OCI-LY7 (cell line): ENCODE measurements at regions not wholly inside any gene's neighbourhood (a gene's known extent, or its start where the extent isn't known, plus 50 kb on each side); places are given as distances from the start of the nearest gene placed in this dataset.

Experiments used
- BruUV-seq: library from RNA; stranded (reverse); fragments of 400-500 nt; replicated peaks from 2 replicates; lab custom pipeline; 2021; lab: Mats Ljungman, UMichigan
- CTCF ChIA-PET: fragments of 300-600 bp; sonication (Branson Sonifier 250); formaldehyde crosslinking; loops from one replicate; lab custom pipeline; 2022; ENCODE audit warnings: antibody characterized with exemption; ENCODE audit not compliant: unreplicated experiment; lab: Charles Lee
- POLR2A ChIA-PET: fragments of 300-600 bp; sonication (Branson Sonifier 250); formaldehyde crosslinking; loops from one replicate; lab custom pipeline; 2022; ENCODE audit warnings: antibody characterized with exemption; lab: Charles Lee
- DNase-seq: peaks from one replicate; pipeline ENCODE4 v3.0.0-alpha.2; 2015; ENCODE audit warnings: low spot score
- H2AFZ ChIP-seq: fragments of 200-600 bp; sonication (generic), shearing (Covaris generic); 2 replicates; pipeline ENCODE4 v1.6.1; 2014; ENCODE audit warnings: mild to moderate bottlenecking, antibody characterized with exemption, low read length, moderate library complexity
- H3K27ac ChIP-seq: fragments of 200-600 bp; sonication (generic); 2 replicates; pipeline ENCODE4 v1.5.1; 2014; ENCODE audit warnings: mixed run types, low read depth, mild to moderate bottlenecking, moderate library complexity, low read length, inconsistent platforms; ENCODE audit not compliant: poor library complexity, severe bottlenecking
- H3K36me3 ChIP-seq: fragments of 200-600 bp; sonication (generic); 2 replicates; pipeline ENCODE4 v1.6.1; 2014; ENCODE audit warnings: mild to moderate bottlenecking, antibody characterized with exemption, low read length, moderate library complexity, mixed read lengths; ENCODE audit not compliant: insufficient read depth
- H3K4me1 ChIP-seq: fragments of 200-600 bp; sonication (generic); 2 replicates; pipeline ENCODE4 v1.5.1; 2014; ENCODE audit warnings: mild to moderate bottlenecking, low read length; ENCODE audit not compliant: insufficient read depth, poor library complexity, severe bottlenecking
- H3K4me2 ChIP-seq: fragments of 200-600 bp; sonication (generic); 2 replicates; pipeline ENCODE4 v1.6.1; 2014; ENCODE audit warnings: mild to moderate bottlenecking, low read length
- H3K4me3 ChIP-seq: fragments of 200-600 bp; sonication (generic); 2 replicates; pipeline ENCODE4 v1.5.1; 2014; ENCODE audit warnings: mild to moderate bottlenecking, low read depth, low read length; ENCODE audit not compliant: poor library complexity, severe bottlenecking
- H3K79me2 ChIP-seq: fragments of 200-600 bp; sonication (generic); 2 replicates; pipeline ENCODE4 v1.6.1; 2016; ENCODE audit warnings: low read depth, mild to moderate bottlenecking, low read length, moderate library complexity, mixed read lengths; ENCODE audit not compliant: insufficient read depth
- H3K9me2 ChIP-seq: fragments of 200-600 bp; sonication (generic); 2 replicates; pipeline ENCODE4 v1.6.1; 2016; ENCODE audit warnings: mild to moderate bottlenecking, low read length, mixed read lengths; ENCODE audit not compliant: insufficient read depth
- H3K9me3 ChIP-seq: fragments of 200-600 bp; sonication (generic); 2 replicates; pipeline ENCODE4 v1.6.1; 2014; ENCODE audit warnings: mild to moderate bottlenecking, mixed run types, low read length, mixed read lengths
- H4K20me1 ChIP-seq: fragments of 200-600 bp; sonication (generic); 2 replicates; pipeline ENCODE4 v1.6.1; 2014; ENCODE audit warnings: mild to moderate bottlenecking, antibody characterized with exemption, low read length, moderate library complexity, mixed read lengths; ENCODE audit not compliant: insufficient read depth
- CTCF ChIP-seq: fragments of 200-600 bp; sonication (generic); conservative IDR thresholded peaks from 2 replicates; pipeline ENCODE4 v1.5.1; 2014; ENCODE audit warnings: mild to moderate bottlenecking, antibody characterized with exemption, low read length, moderate library complexity, mixed read lengths
- EZH2phosphoT487 ChIP-seq: fragments of 200-600 bp; sonication (generic); IDR thresholded peaks from 2 replicates; pipeline ENCODE4 v1.6.1; 2018; ENCODE audit warnings: low read depth, borderline replicate concordance, mild to moderate bottlenecking, mixed run types, antibody characterized with exemption, low read length, moderate library complexity, mixed read lengths
- intact Hi-C: fragments of 100-400 bp; cut with micrococcal nuclease; formaldehyde crosslinking; loops from one replicate; pipeline ENCODE4 v1.10.0; 2022; ENCODE audit not compliant: unreplicated experiment

- H2AFZ ChIP-seq: no peak overlapping the region
- TF ChIP-seq CTCF (no peak), EZH2phosphoT487 (no peak)
- no peaks in the 10 kb centered on the region for H3K79me2 ChIP-seq
- no peak overlapping the region for H3K4me3 ChIP-seq
- H3K9me2 ChIP-seq: no peaks in the 10 kb centered on the region
- CTCF ChIA-PET: no interaction called here
- BruUV-seq: no TSS peak
- intact Hi-C loops: no loop called here
- POLR2A ChIA-PET: no interaction called here
- H4K20me1 ChIP-seq: no peaks in the 10 kb centered on the region; the same call in 1 of the 2 replicates
- H3K4me2 ChIP-seq: no peak overlapping the region
- peaks cover 11% of the 10 kb centered on the region for H3K4me1 ChIP-seq
- H3K27ac ChIP-seq: no peak overlapping the region
- no peaks in the 10 kb centered on the region for H3K36me3 ChIP-seq
- no peak for DNase-seq
- no peaks in the 10 kb centered on the region for H3K9me3 ChIP-seq
These were observed 111.4 kb downstream of the PLEKHG1 start for GRCh38 chr6:150711061-150711460.

- TF ChIP-seq CTCF (no peak), EZH2phosphoT487 (no peak)
- CTCF ChIA-PET: no interaction called here
- H3K79me2 ChIP-seq: no peaks in the 10 kb centered on the region
These were observed 112.2 kb downstream of the PLEKHG1 start for GRCh38 chr6:150711584-150712504.

More at GRCh38 chr6:150711584-150712504, 112.2 kb downstream of the PLEKHG1 start:
- Histone ChIP-seq H3K9me3 (no peaks in the 10 kb centered on the region), H3K4me3 (no peak overlapping the region), H3K4me2 (no peak overlapping the region), H3K36me3 (no peaks in the 10 kb centered on the region), H2AFZ (no peak overlapping the region), H3K4me1 (peaks cover 11% of the 10 kb centered on the region), H3K9me2 (no peaks in the 10 kb centered on the region), H4K20me1 (no peaks in the 10 kb centered on the region; the same call in 1 of the 2 replicates), H3K27ac (no peak overlapping the region)
- DNase-seq: no peak
- BruUV-seq: no TSS peak
- POLR2A ChIA-PET: interaction anchor here (0.6 kb wide), 1 partner anchor 95 kb away, joined by 3 read pairs; no protein-coding TSS in a partner anchor
- intact Hi-C loops: no loop called here
